ENCODE measurements at regions not wholly inside any gene's neighbourhood (a gene's known extent, or its start where the extent isn't known, plus 50 kb on each side); places are given as distances from the start of the nearest gene placed in this dataset.

GRCh38 chr6:12384357-12384912 is 94.3 kb downstream of the EDN1 start:
- DNase-seq: no peak

- no peak for DNase-seq
These were observed 95.2 kb downstream of the EDN1 start for GRCh38 chr6:12385316-12385715.

DNA sequence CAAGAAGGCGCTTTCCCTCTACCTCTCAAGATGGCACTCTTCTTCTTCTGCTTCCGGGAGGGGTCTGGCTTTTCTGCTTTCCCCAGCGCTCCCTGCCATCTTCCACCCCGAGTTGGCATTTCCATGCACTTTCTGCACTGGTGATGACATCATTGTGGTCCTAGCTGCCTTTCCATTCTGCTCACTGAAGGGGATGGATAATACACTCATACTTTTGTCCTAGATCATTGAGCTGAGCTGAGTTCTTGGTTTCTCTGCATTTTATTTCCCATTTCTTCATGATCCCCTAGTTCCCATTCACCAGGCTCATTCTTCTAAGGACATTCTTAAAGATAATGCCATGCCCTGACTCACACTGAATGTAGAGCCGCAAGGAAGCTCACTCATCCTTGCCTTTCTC is 96.7 kb downstream of the EDN1 start:
- no peak for DNase-seq

- no peak for DNase-seq
These were observed 101.3 kb downstream of the EDN1 start for GRCh38 chr6:12391472-12391871.

GRCh38 chr6:12392490-12392889 is 102.3 kb downstream of the EDN1 start:
- no peak for DNase-seq

DNA sequence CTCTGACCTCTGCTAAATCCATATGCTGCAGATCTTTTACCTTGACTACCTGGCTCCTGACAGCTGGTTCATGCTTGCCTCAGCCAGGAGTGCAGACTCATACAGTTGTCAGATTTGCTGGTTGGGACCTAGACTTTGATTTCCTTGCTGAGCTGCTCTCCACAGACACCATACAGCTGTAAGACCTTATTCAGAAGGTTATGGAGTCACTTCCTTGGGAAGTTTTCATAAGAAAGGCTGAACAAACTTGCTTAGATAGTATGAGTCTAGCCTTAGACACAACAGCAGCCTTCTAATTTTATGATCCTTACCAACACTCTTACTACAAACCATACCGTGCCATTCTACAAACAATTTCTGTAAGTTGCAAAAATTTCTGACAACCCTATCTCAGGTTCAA is 102.9 kb downstream of the EDN1 start:
- DNase-seq: no peak

DNA sequence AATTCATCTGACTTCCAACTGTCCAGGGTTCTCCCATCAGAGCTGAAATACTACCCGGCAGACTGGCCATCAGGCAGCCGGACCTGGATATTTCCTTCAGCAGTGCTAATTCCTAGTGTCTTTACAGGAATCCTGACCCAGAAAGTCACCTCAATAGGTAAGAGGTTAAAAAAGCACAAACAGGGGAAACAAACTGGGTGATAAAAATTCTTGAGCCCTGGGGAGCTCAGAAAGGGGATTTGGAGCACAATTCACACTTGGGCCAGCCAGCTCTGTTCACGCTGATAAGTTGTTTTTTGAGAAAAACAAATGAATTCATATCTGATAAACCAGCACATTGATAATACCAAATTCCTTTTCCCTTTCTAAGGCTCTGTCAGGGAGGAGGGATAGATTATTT is 104.0 kb downstream of the EDN1 start:
- no peak for DNase-seq

DNA sequence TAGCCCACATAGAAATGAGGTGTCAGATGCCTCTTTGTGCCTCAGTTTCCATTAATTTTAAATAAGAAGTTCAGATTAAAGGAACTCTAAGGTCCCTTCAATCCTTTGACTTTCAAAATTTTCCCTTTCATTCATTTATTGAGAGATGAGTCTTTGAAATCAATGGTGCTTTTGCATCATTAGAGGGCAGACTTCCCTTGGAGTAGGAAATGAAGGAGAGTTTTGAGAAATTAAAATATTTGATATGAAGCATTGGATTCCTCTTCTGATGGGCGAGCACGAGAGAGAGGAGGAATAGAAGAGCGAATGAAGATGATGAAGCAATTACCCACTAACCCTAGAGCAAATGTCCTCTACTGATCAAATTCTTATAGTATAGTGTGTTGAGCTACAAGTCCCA is 105.7 kb downstream of the EDN1 start:
- DNase-seq: no peak

DNA sequence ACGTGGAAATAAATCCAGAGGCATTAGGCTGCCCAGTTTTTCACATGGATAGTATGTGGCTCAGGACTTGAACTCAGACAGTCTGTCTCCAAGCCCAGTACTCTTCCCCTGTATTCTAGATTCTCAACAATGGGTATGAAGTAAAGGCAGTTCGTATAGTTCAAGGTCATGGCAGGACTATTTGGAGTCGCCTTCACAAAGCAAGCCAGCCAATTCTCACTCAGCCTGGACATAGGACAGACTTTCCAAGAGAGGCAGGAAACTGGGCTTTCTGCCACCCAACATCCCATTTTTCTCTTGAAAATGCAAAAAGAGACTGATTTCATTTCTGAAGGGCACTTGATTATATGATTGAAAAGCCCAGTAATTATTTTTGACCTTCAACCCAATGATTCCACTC is 111.0 kb downstream of the EDN1 start:
- DNase-seq: no peak

- DNase-seq: no peak
These were observed 113.2 kb downstream of the EDN1 start for GRCh38 chr6:12403201-12403826.

GRCh38 chr6:12403947-12404647 is 113.9 kb downstream of the EDN1 start:
- DNase-seq: no peak

DNA sequence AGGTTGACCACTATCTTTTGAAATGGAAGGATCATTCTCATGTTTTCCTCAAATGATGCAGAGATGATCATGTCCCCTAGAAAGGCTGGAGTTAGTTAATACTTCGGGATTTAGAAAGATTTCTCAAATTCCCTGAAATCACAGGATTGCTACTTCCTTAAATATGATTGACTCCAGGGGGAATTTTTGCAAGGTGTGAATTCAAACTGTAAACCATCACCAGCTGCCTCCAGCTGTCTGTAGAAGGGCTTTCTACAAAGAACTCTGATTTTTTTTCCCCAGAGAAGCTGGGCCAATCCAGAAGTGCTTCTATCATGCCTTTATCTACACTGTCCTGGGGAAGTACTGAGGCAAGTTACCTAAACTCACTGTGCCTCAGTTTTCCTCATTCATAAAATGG is 114.5 kb downstream of the EDN1 start:
- no peak for DNase-seq

DNA sequence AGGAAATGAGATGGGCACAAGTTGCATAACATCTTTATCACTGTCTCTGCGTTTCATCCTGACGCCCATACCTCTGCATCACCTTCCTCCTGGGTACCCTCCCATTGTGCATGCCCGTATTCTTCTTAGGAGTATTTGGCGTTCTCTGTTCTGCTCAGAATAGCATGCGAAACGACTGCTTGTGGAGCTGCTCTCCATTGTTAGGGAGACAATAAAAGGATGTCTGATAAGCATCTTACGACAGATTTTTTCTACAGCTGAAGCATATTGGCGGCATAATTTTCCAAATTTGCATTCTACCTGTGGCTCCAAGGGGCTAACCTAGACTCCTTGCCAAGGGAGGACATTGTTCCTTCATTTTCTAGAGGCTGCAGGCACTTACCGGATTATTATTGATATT is 118.6 kb downstream of the EDN1 start:
- no peak for DNase-seq

DNA sequence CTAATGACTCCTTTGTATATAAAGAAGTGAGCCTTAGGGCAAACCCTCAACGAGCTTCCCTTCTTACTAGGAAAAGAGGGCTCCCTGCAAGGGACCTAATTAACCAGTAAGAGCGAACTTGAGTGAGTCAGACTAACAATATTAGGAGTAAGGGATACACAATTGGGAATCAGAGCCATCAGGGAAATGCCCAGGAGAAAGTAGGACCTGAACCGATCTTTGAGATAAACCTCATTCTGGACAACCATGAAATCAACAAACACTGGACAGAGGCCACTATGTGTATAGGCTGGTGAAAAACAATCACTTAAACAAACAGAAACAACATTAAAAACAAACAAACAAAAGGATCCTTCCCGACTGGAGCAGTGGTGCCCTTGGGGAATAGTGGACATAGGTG is 120.8 kb downstream of the EDN1 start:
- no peak for DNase-seq

DNA sequence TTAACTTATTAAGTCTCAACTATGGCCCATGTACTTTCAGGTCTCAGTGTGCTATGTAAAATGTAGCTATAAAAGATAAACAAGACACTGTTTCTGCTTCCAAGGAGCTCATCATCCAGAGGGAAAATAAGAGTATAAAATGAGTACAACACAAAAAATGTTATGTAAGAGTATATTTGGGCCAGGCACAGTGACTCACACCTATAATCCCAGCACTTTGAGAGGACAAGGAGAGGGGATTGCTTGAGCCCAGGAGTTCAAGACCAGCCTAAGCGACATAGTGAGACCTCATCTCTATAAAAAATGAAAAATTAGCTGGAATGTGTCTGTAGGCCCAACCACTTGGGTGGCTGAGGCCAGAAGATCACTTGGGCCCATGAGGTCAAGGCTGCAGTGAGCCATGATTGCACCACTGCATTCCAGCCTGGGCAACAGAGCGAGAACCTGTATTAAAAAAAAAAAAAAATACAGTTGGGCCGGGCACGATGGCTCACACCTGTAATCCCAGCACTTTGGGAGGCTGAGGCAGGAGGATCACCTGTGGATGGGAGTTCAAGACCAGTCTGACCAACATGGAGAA is 124.0 kb downstream of the EDN1 start:
- no peak for DNase-seq

DNA sequence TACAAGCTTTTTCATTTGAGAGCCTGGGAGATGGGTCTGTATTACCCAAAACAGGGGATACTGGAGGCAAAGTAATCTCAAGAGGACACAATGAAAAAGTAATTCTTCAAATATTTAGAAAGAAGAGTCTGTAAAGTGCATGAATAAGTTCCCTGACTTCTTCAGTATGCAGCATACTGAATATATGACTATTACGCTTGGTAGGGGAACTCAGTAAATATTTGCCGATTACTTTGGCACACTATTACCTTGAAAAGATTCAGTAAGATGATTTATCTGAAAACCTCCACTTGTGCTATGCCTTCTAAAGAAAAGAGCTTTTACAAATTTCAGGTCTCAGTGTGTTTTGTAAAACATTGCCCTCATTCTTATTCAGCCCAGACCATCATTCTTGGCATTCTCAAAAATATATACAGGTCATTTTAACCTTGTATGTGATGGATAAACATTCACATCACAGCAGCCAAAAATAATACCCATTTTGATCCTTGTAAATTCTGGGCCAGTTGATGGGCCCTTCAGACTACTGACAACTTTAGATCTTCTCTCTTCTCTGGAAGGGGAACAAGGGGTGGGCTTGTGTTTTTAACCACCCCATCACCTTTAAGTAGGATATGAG is 125.9 kb downstream of the EDN1 start:
- no peak for DNase-seq

GRCh38 chr6:12417191-12417590 is 127.0 kb downstream of the EDN1 start:
- DNase-seq: no peak

DNA sequence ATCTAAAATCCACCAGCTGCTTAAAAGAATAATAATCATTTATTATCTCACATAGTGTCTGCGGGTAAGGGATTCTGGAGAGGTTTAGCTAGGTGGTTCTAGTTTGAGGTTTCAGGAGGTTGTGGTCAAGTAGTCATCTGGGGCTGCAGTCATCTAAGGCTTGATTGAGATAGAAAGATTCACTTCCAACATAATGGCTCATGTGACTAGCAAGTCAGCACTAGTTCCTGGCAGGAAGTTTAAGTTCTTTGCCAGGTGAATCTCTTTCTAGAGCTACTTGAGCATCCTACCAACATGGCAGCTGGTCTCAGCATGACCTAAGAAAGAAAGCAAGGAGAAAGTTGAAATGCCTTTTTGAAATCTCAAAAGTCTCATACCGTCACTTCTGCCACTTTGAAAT is 128.8 kb downstream of the EDN1 start:
- DNase-seq: no peak

GRCh38 chr6:12419631-12420272 is 129.6 kb downstream of the EDN1 start:
- DNase-seq: no peak

DNA sequence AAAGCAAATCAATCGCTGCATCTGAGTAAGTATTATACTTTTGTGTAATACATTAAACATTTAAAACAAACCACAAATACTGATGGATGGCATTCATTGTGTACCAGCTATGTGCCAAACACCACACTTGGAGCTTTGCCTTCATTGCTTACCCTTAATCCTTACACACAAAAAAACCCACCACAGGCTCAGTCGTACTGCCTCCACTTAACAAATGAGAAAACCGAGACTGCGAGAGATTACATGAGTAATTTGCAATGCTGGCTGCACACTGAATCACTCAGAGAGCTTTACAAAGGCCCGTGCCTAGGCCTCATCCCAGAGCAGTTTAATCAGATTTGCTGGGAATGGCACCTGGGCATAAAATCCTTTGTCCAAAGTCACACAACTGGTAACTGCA is 130.5 kb downstream of the EDN1 start:
- no peak for DNase-seq

- no peak for DNase-seq
These were observed 131.4 kb downstream of the EDN1 start for GRCh38 chr6:12421596-12421995.

GRCh38 chr6:12422848-12423247 is 132.7 kb downstream of the EDN1 start:
- DNase-seq: no peak

DNA sequence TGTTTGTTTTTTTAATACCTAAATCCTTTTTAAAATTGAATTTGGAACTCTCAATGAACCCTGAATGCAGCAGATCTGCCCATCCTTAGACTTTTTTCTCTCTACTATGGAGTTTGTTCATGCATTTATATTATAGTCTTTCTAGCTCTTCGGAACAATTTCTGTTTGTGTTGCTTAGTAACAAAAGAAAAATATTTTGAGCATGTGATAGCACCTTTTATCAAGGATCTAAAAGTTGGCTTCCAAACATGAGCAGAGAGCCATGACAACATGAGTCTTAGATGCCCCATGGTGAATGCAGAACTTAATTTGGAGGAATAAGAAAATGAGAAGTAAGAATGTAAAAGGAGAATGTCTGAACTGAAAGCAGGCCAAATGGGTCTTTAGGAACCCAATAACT is 133.7 kb downstream of the EDN1 start:
- no peak for DNase-seq
